ENCODE measurements at regions not wholly inside any gene's neighbourhood (a gene's known extent, or its start where the extent isn't known, plus 50 kb on each side); places are given as distances from the start of the nearest gene placed in this dataset.

- TF ChIP-seq, protein P1, sequence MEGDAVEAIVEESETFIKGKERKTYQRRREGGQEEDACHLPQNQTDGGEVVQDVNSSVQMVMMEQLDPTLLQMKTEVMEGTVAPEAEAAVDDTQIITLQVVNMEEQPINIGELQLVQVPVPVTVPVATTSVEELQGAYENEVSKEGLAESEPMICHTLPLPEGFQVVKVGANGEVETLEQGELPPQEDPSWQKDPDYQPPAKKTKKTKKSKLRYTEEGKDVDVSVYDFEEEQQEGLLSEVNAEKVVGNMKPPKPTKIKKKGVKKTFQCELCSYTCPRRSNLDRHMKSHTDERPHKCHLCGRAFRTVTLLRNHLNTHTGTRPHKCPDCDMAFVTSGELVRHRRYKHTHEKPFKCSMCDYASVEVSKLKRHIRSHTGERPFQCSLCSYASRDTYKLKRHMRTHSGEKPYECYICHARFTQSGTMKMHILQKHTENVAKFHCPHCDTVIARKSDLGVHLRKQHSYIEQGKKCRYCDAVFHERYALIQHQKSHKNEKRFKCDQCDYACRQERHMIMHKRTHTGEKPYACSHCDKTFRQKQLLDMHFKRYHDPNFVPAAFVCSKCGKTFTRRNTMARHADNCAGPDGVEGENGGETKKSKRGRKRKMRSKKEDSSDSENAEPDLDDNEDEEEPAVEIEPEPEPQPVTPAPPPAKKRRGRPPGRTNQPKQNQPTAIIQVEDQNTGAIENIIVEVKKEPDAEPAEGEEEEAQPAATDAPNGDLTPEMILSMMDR (conservative IDR thresholded peaks at IDR 0.05; ENCODE audit: low read length): no peak
- TF ChIP-seq EZH2phosphoT487 (IDR thresholded peaks at IDR 0.05; ENCODE audit: borderline replicate concordance, low read depth, low read length): no peak
Measured at GRCh38 chr7:20482071-20482470, 133.4 kb upstream of the ABCB5 start.

All from OCI-LY7 (cell line).